CD14-positive monocyte (primary cell): ENCODE measurements at regions not wholly inside any gene's neighbourhood (a gene's known extent, or its start where the extent isn't known, plus 50 kb on each side); places are given as distances from the start of the nearest gene placed in this dataset.

Source experiments
- DNase-seq, 3 donors: peaks; one replicate each; pipeline ENCODE4 v3.0.0-alpha.2; 2011 to 2022
- H2AFZ ChIP-seq: 2 replicates; pipeline ENCODE4 v1.6.0; 2012; ENCODE audit warnings: mild to moderate bottlenecking, low read depth, low read length, inconsistent platforms; ENCODE audit not compliant: insufficient read depth, poor library complexity, severe bottlenecking
- H3K27ac ChIP-seq, 2 donors: 1 replicate in 1 of 2; 2 replicates in 1 of 2; pipeline ENCODE4 v1.5.1; 2012 to 2013; ENCODE audit warnings: low read length in 2 of 2, control low read depth in 1 of 2, inconsistent platforms in 1 of 2, low read depth in 1 of 2, mild to moderate bottlenecking in 1 of 2
- H3K27me3 ChIP-seq, 2 donors: one replicate each; pipeline versions ENCODE4 v1.6.0 to v1.6.1; 2011 to 2013; ENCODE audit warnings: low read length in 2 of 2; ENCODE audit not compliant: control insufficient read depth in 2 of 2, insufficient read depth in 2 of 2
- H3K36me3 ChIP-seq, 2 donors: replicated peaks in 1 of 2; 1 replicate in 1 of 2; 2 replicates in 1 of 2; pipeline versions ENCODE4 v1.5.1 to v1.6.1; 2012 to 2013; ENCODE audit warnings: low read length in 2 of 2, control low read depth in 1 of 2, inconsistent platforms in 1 of 2, mild to moderate bottlenecking in 1 of 2; ENCODE audit not compliant: insufficient read depth in 2 of 2, control insufficient read depth in 1 of 2
- H3K4me1 ChIP-seq, 2 donors: 1 replicate in 1 of 2; 2 replicates in 1 of 2; pipeline versions ENCODE4 v1.5.1 to v1.6.1; 2012 to 2013; ENCODE audit warnings: low read length in 2 of 2, control low read depth in 1 of 2, inconsistent platforms in 1 of 2, mild to moderate bottlenecking in 1 of 2, moderate library complexity in 1 of 2; ENCODE audit not compliant: insufficient read depth in 2 of 2, control insufficient read depth in 1 of 2
- H3K4me2 ChIP-seq: replicated peaks from 2 replicates; pipeline ENCODE3; 2012; ENCODE audit warnings: low read length, moderate library complexity, mild to moderate bottlenecking; ENCODE audit not compliant: poor library complexity, severe bottlenecking; ENCODE audit errors: extremely low read depth
- H3K4me3 ChIP-seq, 3 experiments: fragments of 200-600 bp in 1 of 3; sonication (generic) in 1 of 3; replicated peaks in 1 of 3; 1 replicate in 2 of 3; 2 replicates in 1 of 3; pipeline ENCODE4 v1.5.1; 2011 to 2013; ENCODE audit warnings: low read length in 3 of 3, mild to moderate bottlenecking in 3 of 3, control low read depth in 2 of 3, low read depth in 2 of 3, inconsistent platforms in 1 of 3, moderate library complexity in 1 of 3
- H3K79me2 ChIP-seq: 2 replicates; pipeline ENCODE4 v1.6.0; 2012; ENCODE audit warnings: mild to moderate bottlenecking, control low read depth, inconsistent platforms, low read length, moderate library complexity; ENCODE audit not compliant: insufficient read depth
- H3K9ac ChIP-seq: 2 replicates; pipeline ENCODE4 v1.6.0; 2017; ENCODE audit warnings: low read length, mild to moderate bottlenecking; ENCODE audit not compliant: insufficient read depth, poor library complexity, severe bottlenecking
- H3K9me3 ChIP-seq, 2 donors: replicated peaks in 1 of 2; 1 replicate in 1 of 2; 2 replicates in 1 of 2; pipeline versions ENCODE4 v1.5.1 to v1.6.1; 2012 to 2013; ENCODE audit warnings: low read length in 2 of 2, control low read depth in 1 of 2; ENCODE audit not compliant: control insufficient read depth in 1 of 2, insufficient read depth in 1 of 2
- H4K20me1 ChIP-seq: 2 replicates; pipeline ENCODE4 v1.6.0; 2012; ENCODE audit warnings: mild to moderate bottlenecking, low read length, control low read depth, moderate library complexity; ENCODE audit not compliant: insufficient read depth
- H3K27ac Mint-ChIP-seq, 7 donors: one replicate each; pipeline ENCODE4 v1.8.0; 2020; ENCODE audit warnings: mild to moderate bottlenecking in 7 of 7, mixed read lengths in 7 of 7, moderate library complexity in 6 of 7, inconsistent platforms in 2 of 7
- H3K27me3 Mint-ChIP-seq, 3 donors: one replicate each; pipeline ENCODE4 v1.8.0; 2021 to 2022; ENCODE audit warnings: low read depth in 3 of 3, mild to moderate bottlenecking in 3 of 3, mixed read lengths in 3 of 3, moderate library complexity in 3 of 3, inconsistent platforms in 1 of 3
- H3K36me3 Mint-ChIP-seq, 2 donors: one replicate each; pipeline ENCODE4 v1.8.0; 2020; ENCODE audit warnings: mixed read lengths in 2 of 2, inconsistent platforms in 1 of 2, mild to moderate bottlenecking in 1 of 2
- H3K4me1 Mint-ChIP-seq: one replicate; pipeline ENCODE4 v1.8.0; 2020; ENCODE audit warnings: mild to moderate bottlenecking, mixed read lengths
- H3K4me3 Mint-ChIP-seq, 2 donors: one replicate each; pipeline ENCODE4 v1.8.0; 2020; ENCODE audit warnings: mild to moderate bottlenecking in 2 of 2, mixed read lengths in 2 of 2, moderate library complexity in 1 of 2
- H3K9me3 Mint-ChIP-seq, 7 donors: one replicate each; pipeline ENCODE4 v1.8.0; 2020 to 2022; ENCODE audit warnings: mixed read lengths in 7 of 7, mild to moderate bottlenecking in 6 of 7, moderate library complexity in 6 of 7, inconsistent platforms in 2 of 7
- WGBS: methylation state at CpG from one replicate; pipeline ENCODE4 v1.1.5; 2013; ENCODE audit warnings: missing lambda C conversion rate; ENCODE audit not compliant: insufficient coverage; 5-methylcytosine and 5-hydroxymethylcytosine counted together
- intact Hi-C, 2 donors: fragments of 100-400 bp; cut with micrococcal nuclease; formaldehyde crosslinking; loops; one replicate each; pipeline versions ENCODE4 v1.15.0 to v1.15.1; 2023
- TF ChIP-seq, protein P1 (sequence below): fragments of 200-600 bp; IDR thresholded peaks from one replicate; pipeline ENCODE4 v1.8.0; 2022; ENCODE audit warnings: antibody characterized with exemption, mild to moderate bottlenecking

DNA sequence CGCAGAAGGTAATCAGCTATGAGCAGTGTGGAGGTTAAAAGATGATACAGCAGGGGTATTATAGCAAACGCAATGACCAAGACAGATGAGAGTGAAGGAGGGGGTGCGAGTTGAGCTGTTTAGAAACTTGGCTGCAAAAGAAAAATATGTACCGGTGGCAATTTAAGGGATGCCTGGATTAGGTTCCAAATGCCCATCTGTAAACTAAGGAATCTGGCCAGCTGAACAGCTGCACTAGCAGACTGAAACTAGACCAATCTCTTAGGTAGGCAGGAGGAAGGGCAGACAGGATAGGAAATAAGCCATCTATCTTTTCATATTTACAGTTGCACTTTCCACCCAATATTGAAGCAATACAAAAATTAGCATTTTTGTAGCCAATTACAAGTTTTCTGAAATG, 407.6 kb downstream of the HTR1B start:
- no peaks in the 10 kb centered on the region for H3K27me3 ChIP-seq
- H3K79me2 ChIP-seq: no peaks in the 10 kb centered on the region
- no peak overlapping the region for H3K27ac ChIP-seq
- intact Hi-C loops: no loop called here
- no peaks in the 10 kb centered on the region for H3K36me3 ChIP-seq
- H4K20me1 ChIP-seq: no peaks in the 10 kb centered on the region
- no peak overlapping the region for H3K4me3 ChIP-seq
- peaks cover 0 to 4% of the 10 kb centered on the region in 2 donors for H3K9me3 ChIP-seq
- no peaks in the 10 kb centered on the region for H3K4me1 ChIP-seq
- no peak overlapping the region for H3K4me2 ChIP-seq
- peaks cover 2 to 17% (median 6%) of the 10 kb centered on the region in 7 donors for H3K9me3 Mint-ChIP-seq
- no peaks in the 10 kb centered on the region for H3K27me3 Mint-ChIP-seq
- no peak overlapping the region for H3K4me3 Mint-ChIP-seq
- no peaks in the 10 kb centered on the region for H3K36me3 Mint-ChIP-seq
- 83% methylated on average over 2 of the region's 4 CpGs for WGBS
- H2AFZ ChIP-seq: no peak overlapping the region
- no peaks in the 10 kb centered on the region for H3K4me1 Mint-ChIP-seq
- TF ChIP-seq, protein P1, sequence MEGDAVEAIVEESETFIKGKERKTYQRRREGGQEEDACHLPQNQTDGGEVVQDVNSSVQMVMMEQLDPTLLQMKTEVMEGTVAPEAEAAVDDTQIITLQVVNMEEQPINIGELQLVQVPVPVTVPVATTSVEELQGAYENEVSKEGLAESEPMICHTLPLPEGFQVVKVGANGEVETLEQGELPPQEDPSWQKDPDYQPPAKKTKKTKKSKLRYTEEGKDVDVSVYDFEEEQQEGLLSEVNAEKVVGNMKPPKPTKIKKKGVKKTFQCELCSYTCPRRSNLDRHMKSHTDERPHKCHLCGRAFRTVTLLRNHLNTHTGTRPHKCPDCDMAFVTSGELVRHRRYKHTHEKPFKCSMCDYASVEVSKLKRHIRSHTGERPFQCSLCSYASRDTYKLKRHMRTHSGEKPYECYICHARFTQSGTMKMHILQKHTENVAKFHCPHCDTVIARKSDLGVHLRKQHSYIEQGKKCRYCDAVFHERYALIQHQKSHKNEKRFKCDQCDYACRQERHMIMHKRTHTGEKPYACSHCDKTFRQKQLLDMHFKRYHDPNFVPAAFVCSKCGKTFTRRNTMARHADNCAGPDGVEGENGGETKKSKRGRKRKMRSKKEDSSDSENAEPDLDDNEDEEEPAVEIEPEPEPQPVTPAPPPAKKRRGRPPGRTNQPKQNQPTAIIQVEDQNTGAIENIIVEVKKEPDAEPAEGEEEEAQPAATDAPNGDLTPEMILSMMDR: no peak
- H3K9ac ChIP-seq: no peak overlapping the region
- no peak for DNase-seq
- H3K27ac Mint-ChIP-seq: no peak overlapping the region

DNA sequence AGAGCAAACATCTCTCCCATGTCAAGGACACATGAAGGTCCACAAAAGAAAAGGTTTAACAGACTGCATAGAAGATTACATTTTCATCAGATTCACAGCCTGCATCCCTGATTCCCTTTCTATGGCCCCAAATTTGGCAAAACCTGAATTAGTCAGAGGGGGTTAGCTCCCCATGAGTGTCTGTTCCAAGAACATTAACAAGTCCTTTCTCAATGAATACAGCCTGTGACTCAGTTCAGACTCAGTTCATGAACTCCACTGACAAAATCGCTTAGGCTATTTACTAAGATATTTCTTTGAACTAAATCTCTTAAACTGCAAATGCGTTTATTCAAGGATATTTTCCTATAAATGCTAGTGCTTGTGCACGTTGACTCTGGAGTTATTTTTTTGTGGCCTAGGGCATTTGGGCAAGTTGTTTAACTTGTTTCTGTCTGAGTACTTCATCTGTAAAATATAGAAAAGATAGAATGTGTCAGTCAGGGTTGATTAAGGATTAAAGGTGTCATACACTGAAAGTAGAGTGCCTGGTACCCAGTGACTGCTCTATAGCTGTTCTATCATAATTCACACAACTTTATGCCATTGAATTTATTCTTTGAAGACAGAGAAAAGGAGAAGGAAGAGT, 422.6 kb downstream of the HTR1B start:
- Histone ChIP-seq H3K4me2 (no peak overlapping the region), H3K9me3 (peaks cover 21 to 32% of the 10 kb centered on the region in 2 donors), H3K9ac (no peak overlapping the region), H3K4me3 (no peak overlapping the region), H4K20me1 (no peaks in the 10 kb centered on the region), H3K79me2 (no peaks in the 10 kb centered on the region), H3K27me3 (no peaks in the 10 kb centered on the region), H3K4me1 (no peaks in the 10 kb centered on the region), H3K27ac (no peak overlapping the region), H2AFZ (no peak overlapping the region), H3K36me3 (no peaks in the 10 kb centered on the region)
- H3K4me1 Mint-ChIP-seq: no peaks in the 10 kb centered on the region
- peaks cover 4 to 16% (median 9%) of the 10 kb centered on the region in 7 donors for H3K9me3 Mint-ChIP-seq
- no peak overlapping the region for H3K27ac Mint-ChIP-seq
- DNase-seq: no peak
- WGBS: 80% methylated on average over 1 of the region's 3 CpGs
- H3K36me3 Mint-ChIP-seq: no peaks in the 10 kb centered on the region
- intact Hi-C loops: no loop called here
- no peaks in the 10 kb centered on the region for H3K27me3 Mint-ChIP-seq
- TF ChIP-seq, protein P1: no peak
- no peak overlapping the region for H3K4me3 Mint-ChIP-seq
